Natural killer cell (primary cell): ENCODE measurements at regions not wholly inside any gene's neighbourhood (a gene's known extent, or its start where the extent isn't known, plus 50 kb on each side); places are given as distances from the start of the nearest gene placed in this dataset.

ENCODE experiments used
- ATAC-seq, 3 donors: fragments of 150-1000 bp in 2 of 3; fragments of 200-7000 bp in 1 of 3; cut with Tn5 transposase; 1 replicate in 1 of 3; 2 replicates in 2 of 3; pipeline ENCODE4 v1.10.0; 2021; ENCODE audit warnings: mild to moderate bottlenecking in 2 of 3, moderate library complexity in 2 of 3
- DNase-seq, 2 donors: peaks; one replicate each; pipeline versions ENCODE4 v3.0.0 to v3.0.0-alpha.2; 2013 to 2021; ENCODE audit warnings: mixed read lengths in 1 of 2
- H3K27ac ChIP-seq: one replicate; pipeline ENCODE4 v1.5.1; 2013; ENCODE audit warnings: mild to moderate bottlenecking, low read length
- H3K27me3 ChIP-seq: one replicate; pipeline ENCODE4 v1.6.1; 2013; ENCODE audit warnings: low read length; ENCODE audit not compliant: control insufficient read depth, insufficient read depth
- H3K36me3 ChIP-seq: one replicate; pipeline ENCODE4 v1.6.1; 2013; ENCODE audit warnings: low read length; ENCODE audit not compliant: control insufficient read depth, insufficient read depth
- H3K4me1 ChIP-seq: one replicate; pipeline ENCODE4 v1.6.1; 2013; ENCODE audit warnings: low read length; ENCODE audit not compliant: control insufficient read depth, insufficient read depth
- H3K4me3 ChIP-seq: one replicate; pipeline ENCODE4 v1.5.1; 2013; ENCODE audit warnings: low read length
- H3K9me3 ChIP-seq: one replicate; pipeline ENCODE4 v1.6.1; 2013; ENCODE audit warnings: low read length; ENCODE audit not compliant: control insufficient read depth, insufficient read depth
- H3K27ac Mint-ChIP-seq, 2 donors: one replicate each; pipeline ENCODE4 v1.8.0; 2022; ENCODE audit warnings: mild to moderate bottlenecking in 2 of 2, mixed read lengths in 2 of 2, moderate library complexity in 1 of 2
- H3K27me3 Mint-ChIP-seq, 2 donors: one replicate each; pipeline ENCODE4 v1.8.0; 2022; ENCODE audit warnings: low read depth in 2 of 2, mixed read lengths in 2 of 2
- H3K36me3 Mint-ChIP-seq: one replicate; pipeline ENCODE4 v1.8.0; 2022; ENCODE audit warnings: mixed read lengths
- H3K4me1 Mint-ChIP-seq, 2 donors: one replicate each; pipeline ENCODE4 v1.8.0; 2022; ENCODE audit warnings: mixed read lengths in 2 of 2
- H3K4me3 Mint-ChIP-seq: one replicate; pipeline ENCODE4 v1.8.0; 2022; ENCODE audit warnings: mild to moderate bottlenecking, moderate library complexity, mixed read lengths
- H3K9me3 Mint-ChIP-seq, 2 donors: one replicate each; pipeline ENCODE4 v1.8.0; 2022; ENCODE audit warnings: mixed read lengths in 2 of 2
- CTCF ChIP-seq: fragments of 200-600 bp; IDR thresholded peaks from one replicate; pipeline ENCODE4 v1.8.0; 2022; ENCODE audit warnings: antibody characterized with exemption
- WGBS: methylation state at CpG from one replicate; pipeline ENCODE4 v1.1.7; 2013; ENCODE audit warnings: missing lambda C conversion rate; ENCODE audit not compliant: insufficient coverage; 5-methylcytosine and 5-hydroxymethylcytosine counted together
- intact Hi-C: fragments of 100-400 bp; cut with micrococcal nuclease; formaldehyde crosslinking; loops from one replicate; pipeline ENCODE4 v1.14.2; 2022

GRCh38 chr2:129285012-129285411 is 694.5 kb upstream of the RAB6C start:
- Mint-ChIP-seq H3K27ac (no peak overlapping the region), H3K4me3 (no peak overlapping the region), H3K27me3 (peaks cover 0 to 2% of the 10 kb centered on the region in 2 donors), H3K36me3 (no peaks in the 10 kb centered on the region), H3K4me1 (no peaks in the 10 kb centered on the region), H3K9me3 (peaks cover 2 to 4% of the 10 kb centered on the region in 2 donors)
- Histone ChIP-seq H3K27ac (no peak overlapping the region), H3K9me3 (no peaks in the 10 kb centered on the region), H3K27me3 (no peaks in the 10 kb centered on the region), H3K4me3 (no peak overlapping the region), H3K4me1 (no peaks in the 10 kb centered on the region), H3K36me3 (no peaks in the 10 kb centered on the region)
- no peak for TF ChIP-seq CTCF
- DNase-seq (no peak), ATAC-seq (no peak)
- intact Hi-C loops, result no loop called here

GRCh38 chr2:129293326-129293725 is 686.1 kb upstream of the RAB6C start:
- H3K27ac ChIP-seq, result no peak overlapping the region
- H3K27me3 ChIP-seq, result no peaks in the 10 kb centered on the region
- peaks cover 0 to 4% of the 10 kb centered on the region in 2 donors for H3K9me3 Mint-ChIP-seq
- peaks cover 3% of the 10 kb centered on the region for H3K9me3 ChIP-seq
- ATAC-seq (no peak), DNase-seq (no peak)
- H3K4me1 Mint-ChIP-seq, result no peaks in the 10 kb centered on the region
- intact Hi-C loops, result no loop called here
- H3K36me3 ChIP-seq, result no peaks in the 10 kb centered on the region
- no peaks in the 10 kb centered on the region for H3K4me1 ChIP-seq
- H3K36me3 Mint-ChIP-seq, result no peaks in the 10 kb centered on the region
- H3K4me3 ChIP-seq, result no peak overlapping the region
- H3K27ac Mint-ChIP-seq, result no peak overlapping the region
- TF ChIP-seq CTCF, result no peak
- no peak overlapping the region for H3K4me3 Mint-ChIP-seq
- no peaks in the 10 kb centered on the region for H3K27me3 Mint-ChIP-seq
- WGBS, result no CpG with 5 or more reads among the region's 1 CpG

GRCh38 chr2:129296396-129296795 is 683.1 kb upstream of the RAB6C start:
- no peaks in the 10 kb centered on the region for H3K36me3 ChIP-seq
- peaks cover 3% of the 10 kb centered on the region for H3K9me3 ChIP-seq
- Mint-ChIP-seq H3K27me3 (no peaks in the 10 kb centered on the region), H3K4me3 (no peak overlapping the region), H3K4me1 (no peaks in the 10 kb centered on the region), H3K9me3 (peaks cover 0 to under 1% of the 10 kb centered on the region in 2 donors), H3K36me3 (no peaks in the 10 kb centered on the region), H3K27ac (no peak overlapping the region)
- H3K27ac ChIP-seq, result no peak overlapping the region
- no peak overlapping the region for H3K4me3 ChIP-seq
- no peaks in the 10 kb centered on the region for H3K27me3 ChIP-seq
- TF ChIP-seq CTCF, result no peak
- DNase-seq, result no peak
- intact Hi-C loops, result no loop called here
- H3K4me1 ChIP-seq, result no peaks in the 10 kb centered on the region
- ATAC-seq, result no peak
- 78% methylated on average over 4 of the region's 4 CpGs for WGBS

- H3K27me3 Mint-ChIP-seq, result no peaks in the 10 kb centered on the region
- Histone ChIP-seq H3K27me3 (no peaks in the 10 kb centered on the region), H3K4me3 (no peak overlapping the region), H3K9me3 (peaks cover 3% of the 10 kb centered on the region), H3K4me1 (no peaks in the 10 kb centered on the region), H3K36me3 (no peaks in the 10 kb centered on the region), H3K27ac (no peak overlapping the region)
- H3K4me1 Mint-ChIP-seq, result no peaks in the 10 kb centered on the region
- no peaks in the 10 kb centered on the region for H3K36me3 Mint-ChIP-seq
- H3K27ac Mint-ChIP-seq, result no peak overlapping the region
- WGBS, result 23% methylated on average over 3 of the region's 5 CpGs
- intact Hi-C loops, result no loop called here
- no peak overlapping the region for H3K4me3 Mint-ChIP-seq
- no peak for ATAC-seq
- no peaks in the 10 kb centered on the region for H3K9me3 Mint-ChIP-seq
- no peak for TF ChIP-seq CTCF
- DNase-seq, result no peak
Measured at GRCh38 chr2:129296806-129297205, 682.7 kb upstream of the RAB6C start.
